Cerebellar nuclear complex (tissue), 1 donor: ENCODE measurements at regions not wholly inside any gene's neighbourhood (a gene's known extent, or its start where the extent isn't known, plus 50 kb on each side); places are given as distances from the start of the nearest gene placed in this dataset.

Experiments used
- DNase-seq, 2 experiments: peaks; one replicate each; lab custom pipeline; 2025; lab: John Stamatoyannopoulos, UW

GRCh38 chr4:119748853-119749252 lies 120.2 kb upstream of the PDE5A start:
- no peak for DNase-seq

GRCh38 chr4:119746951-119747350 lies 118.3 kb upstream of the PDE5A start:
- no peak for DNase-seq

GRCh38 chr4:119745351-119745750 lies 116.7 kb upstream of the PDE5A start:
- no peak for DNase-seq

GRCh38 chr4:119744580-119744979 lies 116.0 kb upstream of the PDE5A start:
- no peak for DNase-seq

- DNase-seq, result no peak
These were observed 115.0 kb upstream of the PDE5A start for GRCh38 chr4:119743644-119744043.

- no peak for DNase-seq
These were observed 111.2 kb upstream of the PDE5A start for GRCh38 chr4:119739796-119740195.

- DNase-seq, result no peak
These were observed 110.3 kb upstream of the PDE5A start for GRCh38 chr4:119738901-119739300.

GRCh38 chr4:119736559-119736958 lies 108.0 kb upstream of the PDE5A start:
- DNase-seq, result no peak

GRCh38 chr4:119735165-119735651 lies 106.6 kb upstream of the PDE5A start:
- DNase-seq, result no peak

- DNase-seq, result no peak
These were observed 104.8 kb upstream of the PDE5A start for GRCh38 chr4:119733431-119733830.

- no peak for DNase-seq
These were observed 103.2 kb upstream of the PDE5A start for GRCh38 chr4:119731778-119732177.

- DNase-seq, result no peak
These were observed 102.6 kb upstream of the PDE5A start for GRCh38 chr4:119731146-119731742.

- DNase-seq, result no peak
These were observed 102.0 kb upstream of the PDE5A start for GRCh38 chr4:119730671-119730950.

GRCh38 chr4:119729835-119730670 lies 101.4 kb upstream of the PDE5A start:
- no peak for DNase-seq

- DNase-seq, result no peak
These were observed 100.3 kb upstream of the PDE5A start for GRCh38 chr4:119728692-119729593.

- DNase-seq, result no peak
These were observed 99.6 kb upstream of the PDE5A start for GRCh38 chr4:119728185-119728584.

GRCh38 chr4:119726505-119726904 lies 97.9 kb upstream of the PDE5A start:
- no peak for DNase-seq

- no peak for DNase-seq
These were observed 97.2 kb upstream of the PDE5A start for GRCh38 chr4:119725688-119726330.

- DNase-seq, result no peak
These were observed 96.4 kb upstream of the PDE5A start for GRCh38 chr4:119725011-119725410.

- no peak for DNase-seq
These were observed 94.1 kb upstream of the PDE5A start for GRCh38 chr4:119722670-119723069.

- DNase-seq, result no peak
These were observed 93.3 kb upstream of the PDE5A start for GRCh38 chr4:119721878-119722277.
